ENCODE measurements at regions not wholly inside any gene's neighbourhood (a gene's known extent, or its start where the extent isn't known, plus 50 kb on each side); places are given as distances from the start of the nearest gene placed in this dataset.

DNA sequence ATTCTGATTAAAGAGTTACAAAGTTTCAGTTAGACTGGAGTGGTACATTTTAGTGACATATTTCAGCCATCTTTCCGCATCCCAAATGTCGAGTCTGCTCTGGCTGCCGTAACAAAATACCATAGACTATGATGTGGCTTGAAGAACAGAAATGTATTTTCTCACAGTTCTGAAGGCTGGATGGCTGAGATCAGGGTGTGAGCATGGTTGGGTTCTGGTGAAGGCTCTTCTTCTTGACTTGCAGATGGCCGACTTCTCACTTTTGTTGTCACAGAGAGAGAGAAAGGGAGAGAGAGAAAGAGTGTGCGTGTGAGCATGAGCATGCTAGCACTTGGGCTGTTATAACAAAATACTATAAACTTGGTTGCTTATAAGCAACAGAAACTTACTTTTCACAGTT lies 335.4 kb upstream of the RAG2 start:
- DNase-seq (ENCODE audit: low read depth in 2 of 2) = no peak

GRCh38 chr11:36931139-36931538 lies 333.1 kb upstream of the RAG2 start:
- DNase-seq (ENCODE audit: low read depth in 2 of 2) = no peak

DNA sequence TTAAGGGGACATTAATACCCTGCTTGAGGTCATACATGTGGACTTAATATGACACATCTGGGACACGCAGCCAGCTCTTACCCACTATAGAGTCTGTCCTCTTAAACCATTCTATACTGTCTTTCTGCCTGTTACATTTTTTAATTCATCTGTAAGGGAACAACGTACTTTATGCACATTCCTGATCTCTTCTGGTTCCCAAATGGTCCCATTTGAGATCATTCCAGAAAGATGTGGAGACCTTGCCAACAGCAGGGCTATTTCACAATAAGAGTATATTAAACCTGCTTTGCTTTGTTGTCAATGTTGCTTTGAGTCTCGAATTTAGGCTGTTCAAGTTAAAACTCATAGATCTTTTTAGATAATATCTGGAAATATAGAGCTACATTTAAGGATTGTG lies 332.2 kb upstream of the RAG2 start:
- no peak for DNase-seq (ENCODE audit: low read depth in 2 of 2)

DNA sequence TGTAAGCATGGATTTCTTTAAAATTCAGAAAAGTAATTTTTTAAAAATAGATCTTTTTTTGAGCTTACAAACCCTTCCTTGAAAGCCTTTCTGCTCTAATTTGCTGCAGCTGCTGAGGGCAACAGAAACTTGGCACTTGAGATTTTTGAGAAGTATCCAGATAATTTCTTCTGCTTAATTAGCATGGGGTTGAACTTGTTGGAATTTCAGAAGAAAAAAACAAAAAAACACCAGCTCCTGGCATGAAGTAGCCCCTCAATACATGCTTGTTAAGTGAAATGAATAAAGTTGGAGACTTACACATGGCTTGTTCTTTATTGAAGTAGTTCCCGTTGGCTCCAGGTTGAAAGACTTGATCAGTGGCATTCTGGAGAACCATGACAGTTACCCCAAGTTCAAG lies 331.4 kb upstream of the RAG2 start:
- DNase-seq (ENCODE audit: low read depth in 2 of 2) = no peak

DNA sequence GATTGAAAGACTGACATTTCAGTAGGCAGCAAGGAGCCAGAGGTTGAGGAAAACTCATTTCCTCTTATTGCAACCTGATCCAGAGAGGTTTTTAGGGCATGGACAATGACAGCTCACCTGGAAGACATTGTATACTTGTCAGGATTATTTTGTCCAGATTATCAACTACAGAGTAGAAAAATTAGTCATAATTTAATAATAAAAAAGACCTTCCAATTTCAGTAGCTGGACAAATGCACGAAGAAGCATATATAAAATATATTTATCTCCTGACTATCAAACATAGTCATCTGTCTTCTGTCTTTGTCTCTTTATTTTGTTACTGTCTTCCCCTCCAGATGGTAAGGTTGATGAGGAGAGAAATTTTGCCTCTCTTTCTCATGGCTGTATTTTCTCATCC lies 330.6 kb upstream of the RAG2 start:
- no peak for DNase-seq (ENCODE audit: low read depth in 2 of 2)

DNA sequence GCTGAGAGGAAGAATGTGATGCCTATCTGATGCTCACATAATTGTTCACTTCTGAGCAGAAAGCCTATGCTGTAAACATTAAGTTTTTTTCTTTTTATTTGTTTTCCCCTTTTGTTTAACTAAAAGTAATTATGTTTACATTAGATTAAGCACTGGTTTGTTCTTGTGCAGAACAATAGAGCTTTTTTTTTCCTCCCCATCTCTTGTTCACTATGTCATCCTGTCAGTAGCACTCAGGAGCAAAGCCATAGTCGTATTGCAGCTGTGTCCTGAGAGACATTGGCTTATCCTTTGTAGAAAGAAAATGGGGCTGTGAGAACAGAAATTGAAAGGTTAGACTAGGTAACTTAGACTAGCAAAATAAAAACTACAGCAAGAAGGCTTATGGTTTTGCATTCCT lies 301.8 kb upstream of the RAG2 start:
- DNase-seq (ENCODE audit: low read depth in 2 of 2) = no peak

- DNase-seq (ENCODE audit: low read depth in 2 of 2) = no peak
Observed at GRCh38 chr11:36890841-36891240, 292.8 kb upstream of the RAG2 start.

DNA sequence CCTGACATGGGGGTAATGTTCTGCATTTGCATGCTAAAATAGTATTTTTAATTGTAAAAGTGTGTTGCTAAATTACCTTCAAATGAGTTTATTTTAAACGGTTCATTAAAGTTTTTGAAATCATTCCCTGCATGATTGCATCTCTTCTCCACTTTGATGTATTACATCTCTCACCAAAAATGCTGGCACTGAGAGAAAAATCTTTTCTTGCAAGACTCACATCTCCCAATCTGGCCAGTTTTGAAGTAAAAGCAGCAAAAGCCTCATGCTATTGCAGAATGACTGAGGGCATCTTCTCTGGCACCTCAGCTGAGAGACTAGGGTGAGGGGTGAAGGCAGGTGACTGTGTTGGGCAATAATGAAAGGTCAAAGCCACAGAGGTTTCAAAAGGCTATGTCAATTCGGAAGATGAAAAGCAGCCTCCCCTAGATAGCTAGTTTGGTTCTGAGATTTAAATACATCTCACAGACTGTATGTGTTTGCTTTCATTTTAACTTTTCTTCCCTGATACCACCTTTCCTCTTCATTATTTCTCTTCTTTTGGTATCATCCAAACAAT lies 292.2 kb upstream of the RAG2 start:
- DNase-seq (ENCODE audit: low read depth in 2 of 2) = no peak

- DNase-seq (ENCODE audit: low read depth in 2 of 2) = no peak
Observed at GRCh38 chr11:36885154-36885553, 287.1 kb upstream of the RAG2 start.

DNA sequence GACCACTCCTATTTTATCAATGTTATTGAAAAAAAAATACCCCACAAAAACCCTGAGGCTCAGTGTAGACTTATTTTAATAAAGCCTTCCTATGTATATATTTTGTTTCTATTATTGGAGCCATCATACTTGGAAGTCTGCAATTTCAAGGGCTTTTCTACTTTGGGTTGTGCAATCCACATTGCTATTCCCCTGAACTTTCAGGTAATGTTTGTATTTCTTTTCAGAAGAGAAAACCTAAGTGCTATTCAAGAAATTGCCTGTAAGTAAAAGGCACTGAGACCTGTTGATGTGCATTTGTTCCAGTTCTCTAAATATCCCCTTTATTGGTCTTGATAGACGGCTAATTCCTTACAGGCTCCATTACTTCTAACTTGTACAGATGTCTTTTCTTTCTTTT lies 280.7 kb upstream of the RAG2 start:
- no peak for DNase-seq (ENCODE audit: low read depth in 2 of 2)

DNA sequence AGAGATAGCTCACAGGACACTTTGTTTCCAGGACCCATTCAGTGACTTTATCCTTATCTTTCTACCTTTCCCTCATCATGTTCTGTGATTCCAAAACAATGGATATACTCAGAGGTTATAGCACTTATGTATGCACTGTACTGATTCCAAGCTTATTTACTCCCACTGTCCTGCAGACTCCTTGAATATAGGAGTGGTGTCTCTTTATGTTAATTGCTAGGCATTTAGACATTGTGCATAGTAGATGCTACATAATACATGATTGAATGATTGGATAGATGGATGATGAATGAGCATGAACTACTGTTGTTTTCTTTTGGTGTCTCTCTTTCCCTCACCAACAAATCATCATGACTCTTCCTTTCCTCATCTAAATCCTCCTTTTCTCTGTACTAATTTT lies 279.1 kb upstream of the RAG2 start:
- no peak for DNase-seq (ENCODE audit: low read depth in 2 of 2)

GRCh38 chr11:36876266-36876665 lies 278.2 kb upstream of the RAG2 start:
- DNase-seq (ENCODE audit: low read depth in 2 of 2) = no peak

GRCh38 chr11:36874291-36874690 lies 276.3 kb upstream of the RAG2 start:
- DNase-seq (ENCODE audit: low read depth in 2 of 2) = no peak

- no peak for DNase-seq (ENCODE audit: low read depth in 2 of 2)
Observed at GRCh38 chr11:36870361-36870760, 272.3 kb upstream of the RAG2 start.

DNA sequence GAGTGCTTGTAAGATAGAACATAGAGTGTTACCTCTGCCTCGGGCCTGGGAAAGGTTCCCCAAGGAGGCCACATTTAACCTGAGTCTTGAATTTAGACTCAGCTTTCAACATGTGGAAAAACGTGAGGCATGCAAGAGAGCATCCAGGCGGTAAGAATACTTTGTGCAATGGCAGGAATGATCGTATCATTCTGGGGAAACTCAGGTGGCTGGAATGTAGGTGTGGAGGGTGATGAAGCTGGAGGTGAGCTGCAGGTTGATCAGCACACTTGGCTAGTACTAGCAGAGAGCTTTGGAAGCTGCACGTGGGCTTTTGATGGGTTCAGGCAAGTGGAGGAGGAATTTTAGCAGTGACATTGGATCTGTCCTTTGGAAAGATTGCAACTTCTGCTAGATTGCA lies 270.3 kb upstream of the RAG2 start:
- DNase-seq (ENCODE audit: low read depth in 2 of 2) = no peak

GRCh38 chr11:36865846-36866245 lies 267.8 kb upstream of the RAG2 start:
- no peak for DNase-seq (ENCODE audit: low read depth in 2 of 2)

GRCh38 chr11:36854875-36855274 lies 256.8 kb upstream of the RAG2 start:
- no peak for DNase-seq (ENCODE audit: low read depth in 2 of 2)

GRCh38 chr11:36848660-36849059 lies 250.6 kb upstream of the RAG2 start:
- no peak for DNase-seq (ENCODE audit: low read depth in 2 of 2)

DNA sequence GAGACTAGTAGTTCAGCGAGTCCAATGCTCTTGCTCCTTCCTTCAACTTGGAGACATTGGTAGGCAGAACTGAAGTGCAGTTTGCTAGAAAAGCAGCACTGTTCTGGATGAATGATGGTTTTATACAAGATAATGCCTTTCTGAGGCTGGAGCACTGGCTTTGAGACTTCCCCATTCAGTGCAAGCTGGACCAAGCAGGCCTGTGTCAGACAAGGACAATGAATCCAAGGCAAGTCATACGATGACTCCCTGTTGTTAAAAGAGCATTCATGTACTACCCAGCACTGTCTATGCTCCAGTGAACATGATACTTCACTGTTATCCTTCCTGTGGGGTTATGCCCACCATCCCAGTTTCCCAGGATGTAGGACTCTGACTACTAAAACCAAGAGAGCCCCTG lies 242.3 kb upstream of the RAG2 start:
- no peak for DNase-seq (ENCODE audit: low read depth in 2 of 2)

DNA sequence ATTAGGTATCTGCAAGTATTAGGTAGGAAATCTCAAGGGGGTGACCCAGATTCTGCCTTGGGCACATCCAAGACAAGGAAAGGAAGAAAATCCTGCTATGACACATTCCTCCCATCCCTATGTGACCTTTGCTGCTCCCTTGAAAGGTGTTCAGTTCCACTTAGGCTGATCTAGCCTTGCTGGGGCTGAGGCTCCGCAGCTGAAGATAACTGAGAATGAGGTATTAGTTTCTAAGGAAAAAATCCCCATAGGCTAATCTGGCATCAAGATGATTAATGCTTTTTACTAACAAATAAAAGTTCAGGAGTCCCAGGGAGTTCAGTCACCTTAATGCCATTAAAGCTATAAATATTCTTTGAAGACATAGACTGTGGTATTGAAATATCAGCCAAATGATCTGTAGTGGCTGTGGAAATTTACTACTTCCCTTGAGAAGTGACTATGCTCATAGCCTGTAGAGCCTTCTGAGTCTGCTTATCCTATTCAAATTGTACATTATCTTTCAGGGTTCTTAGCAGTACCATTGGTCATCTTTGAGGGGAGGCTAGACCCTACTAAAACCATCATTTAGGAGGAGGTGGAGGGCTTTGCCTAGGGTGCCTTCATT lies 239.9 kb upstream of the RAG2 start:
- DNase-seq (ENCODE audit: low read depth in 2 of 2) = no peak

DNA sequence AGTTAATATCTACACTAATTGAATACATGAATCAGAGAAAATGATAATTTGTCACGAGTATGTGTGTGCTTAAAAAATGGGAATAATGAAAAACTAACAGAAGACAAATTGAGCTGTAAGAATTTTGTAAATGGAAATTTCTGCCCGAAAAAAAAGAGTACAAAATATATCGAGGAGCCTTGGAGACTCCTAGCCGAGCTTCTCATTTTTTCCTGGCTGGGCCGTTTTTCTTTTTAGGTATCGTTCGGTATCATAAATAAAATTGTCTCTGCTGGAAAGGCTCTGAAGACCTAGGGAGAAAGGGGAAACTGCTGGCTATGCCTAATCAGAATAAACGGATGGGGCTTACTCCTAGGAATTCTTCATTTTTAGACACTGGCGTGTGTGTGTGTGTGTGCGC lies 227.2 kb upstream of the RAG2 start:
- DNase-seq (ENCODE audit: low read depth in 2 of 2) = no peak

DNA sequence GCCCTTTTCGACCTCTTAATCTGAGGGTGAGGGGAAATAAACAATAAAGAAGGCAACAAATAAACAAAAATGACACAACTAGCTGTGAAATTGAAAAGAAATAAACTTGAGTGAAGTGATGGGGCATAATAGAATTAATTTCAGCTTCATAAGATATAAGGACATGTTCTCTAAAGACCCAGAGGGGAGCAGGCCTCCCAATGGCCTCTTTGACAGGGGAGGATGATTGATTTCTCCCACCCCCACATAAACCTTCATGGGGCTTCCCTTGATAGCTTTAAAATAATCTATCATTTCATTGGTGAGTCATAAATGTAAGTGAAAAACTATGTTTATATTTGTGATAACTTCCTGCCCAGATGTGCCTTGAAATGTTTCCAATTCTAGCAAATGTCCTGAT lies 226.3 kb upstream of the RAG2 start:
- no peak for DNase-seq (ENCODE audit: low read depth in 2 of 2)

DNA sequence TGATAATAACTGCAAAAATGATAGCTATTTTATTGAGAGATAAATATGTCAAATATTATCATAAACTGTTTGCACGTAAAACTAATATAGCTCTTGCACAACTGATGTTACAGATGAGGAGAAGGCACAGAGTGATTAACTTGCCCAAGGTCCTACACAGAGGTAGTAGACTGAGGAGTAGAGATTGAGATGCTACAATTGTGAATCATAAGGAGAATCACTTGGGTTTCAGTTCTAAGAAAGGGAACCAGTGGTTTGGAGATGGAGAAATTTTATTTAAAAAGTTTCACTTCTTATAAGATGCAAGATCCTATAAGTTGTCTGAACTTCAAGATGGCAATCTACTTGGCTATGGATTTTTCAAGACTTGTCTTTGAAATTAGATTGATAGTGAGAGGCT lies 224.8 kb upstream of the RAG2 start:
- no peak for DNase-seq (ENCODE audit: low read depth in 2 of 2)

- DNase-seq (ENCODE audit: low read depth in 2 of 2) = no peak
Observed at GRCh38 chr11:36818410-36818809, 220.4 kb upstream of the RAG2 start.
